Suppressor macrophage treated with lipopolysaccharide for 1 hour (primary cell): ENCODE measurements at regions not wholly inside any gene's neighbourhood (a gene's known extent, or its start where the extent isn't known, plus 50 kb on each side); places are given as distances from the start of the nearest gene placed in this dataset.
"Not testable (repeated sequence)": the region's sequence is repeated elsewhere in the genome, so short reads cannot be mapped to it uniquely, and the experiment has no call there.

Experiments
- DNase-seq, 3 donors: peaks; one replicate each; pipeline ENCODE4 v3.0.0-alpha.2; 2020 to 2022

GRCh38 chr15:21018176-21018575 lies 152.1 kb upstream of the POTEB2 start:
- DNase-seq, result not testable (repeated sequence)

GRCh38 chr15:21017326-21017725 lies 151.2 kb upstream of the POTEB2 start:
- DNase-seq, result not testable (repeated sequence)

- not testable (repeated sequence) for DNase-seq
Measured at GRCh38 chr15:21016589-21016988, 150.5 kb upstream of the POTEB2 start.

GRCh38 chr15:21015171-21015570 lies 149.1 kb upstream of the POTEB2 start:
- DNase-seq, result not testable (repeated sequence)

- not testable (repeated sequence) for DNase-seq
Measured at GRCh38 chr15:21013308-21013707, 147.2 kb upstream of the POTEB2 start.

- DNase-seq, result not testable (repeated sequence)
Measured at GRCh38 chr15:21009651-21010050, 143.5 kb upstream of the POTEB2 start.

- not testable (repeated sequence) for DNase-seq
Measured at GRCh38 chr15:21003459-21003858, 137.3 kb upstream of the POTEB2 start.

- not testable (repeated sequence) for DNase-seq
Measured at GRCh38 chr15:21001950-21002349, 135.8 kb upstream of the POTEB2 start.

GRCh38 chr15:20991691-20992090 lies 125.6 kb upstream of the POTEB2 start:
- DNase-seq, result not testable (repeated sequence)

- DNase-seq, result not testable (repeated sequence)
Measured at GRCh38 chr15:20991253-20991652, 125.1 kb upstream of the POTEB2 start.

- DNase-seq, result not testable (repeated sequence)
Measured at GRCh38 chr15:20986775-20987174, 120.7 kb upstream of the POTEB2 start.

- not testable (repeated sequence) for DNase-seq
Measured at GRCh38 chr15:20978057-20978456, 111.9 kb upstream of the POTEB2 start.

- not testable (repeated sequence) for DNase-seq
Measured at GRCh38 chr15:20972762-20973161, 106.6 kb upstream of the POTEB2 start.

GRCh38 chr15:20959299-20959698 lies 93.2 kb upstream of the POTEB2 start:
- not testable (repeated sequence) for DNase-seq

GRCh38 chr15:20929322-20929721 lies 63.2 kb upstream of the POTEB2 start:
- not testable (repeated sequence) for DNase-seq
